PC-9 (cell line): ENCODE measurements at regions not wholly inside any gene's neighbourhood (a gene's known extent, or its start where the extent isn't known, plus 50 kb on each side); places are given as distances from the start of the nearest gene placed in this dataset.

Experiments
- CTCF ChIP-seq: fragments of 200-600 bp; sonication (generic); conservative IDR thresholded peaks from 2 replicates; pipeline ENCODE4 v1.6.1; 2017; ENCODE audit warnings: mixed run types, antibody characterized with exemption, mild to moderate bottlenecking, moderate library complexity
- EZH2 ChIP-seq: fragments of 200-600 bp; sonication (generic); IDR thresholded peaks from 2 replicates; pipeline ENCODE4 v1.8.0; 2017; ENCODE audit warnings: antibody characterized with exemption, low read depth

GRCh38 chr1:87720561-87720960, 391.9 kb downstream of the LMO4 start:
- TF ChIP-seq EZH2 (no peak), CTCF (no peak)
